ENCODE measurements at regions not wholly inside any gene's neighbourhood (a gene's known extent, or its start where the extent isn't known, plus 50 kb on each side); places are given as distances from the start of the nearest gene placed in this dataset.

- TF ChIP-seq CTCF (IDR thresholded peaks at IDR 0.05) (no peak), POLR2A (IDR thresholded peaks at IDR 0.05) (no peak), EP300 (IDR thresholded peaks at IDR 0.05) (no peak)
These were observed 264.6 kb downstream of the DUSP10 start for GRCh38 chr1:221477252-221477651.
